ENCODE measurements at regions not wholly inside any gene's neighbourhood (a gene's known extent, or its start where the extent isn't known, plus 50 kb on each side); places are given as distances from the start of the nearest gene placed in this dataset.

GRCh38 chr22:22042009-22042408 is 59.4 kb upstream of the TOP3B start:
- TF ChIP-seq CTCF (IDR thresholded peaks at IDR 0.05) (no peak), POLR2AphosphoS5 (IDR thresholded peaks at IDR 0.05; ENCODE audit: insufficient read depth in 1 of 2, low read depth in 1 of 2) (no peak), POLR2A (IDR thresholded peaks at IDR 0.05) (no peak)

All from vagina (tissue), 2 donors.